DND-41 (cell line): ENCODE measurements at regions not wholly inside any gene's neighbourhood (a gene's known extent, or its start where the extent isn't known, plus 50 kb on each side); places are given as distances from the start of the nearest gene placed in this dataset.

ENCODE experiments used
- CTCF ChIP-seq: IDR thresholded peaks from 2 replicates; pipeline ENCODE4 v1.5.1; 2012; ENCODE audit warnings: borderline replicate concordance, low read length, moderate library complexity, mild to moderate bottlenecking; ENCODE audit not compliant: poor library complexity, severe bottlenecking; ENCODE audit errors: extremely low read depth
- EZH2 ChIP-seq: IDR thresholded peaks from 3 replicates; pipeline ENCODE4 v1.6.1; 2012; ENCODE audit warnings: borderline replicate concordance, low read depth, mild to moderate bottlenecking, moderate library complexity, low read length, inconsistent platforms; ENCODE audit not compliant: severe bottlenecking

GRCh38 chr10:126723226-126723625 lies 52.7 kb upstream of the C10orf90 start:
- TF ChIP-seq CTCF (no peak), EZH2 (no peak)
